UCSD-AML1 (cell line): ENCODE measurements at regions not wholly inside any gene's neighbourhood (a gene's known extent, or its start where the extent isn't known, plus 50 kb on each side); places are given as distances from the start of the nearest gene placed in this dataset.

Experiments used
- DNase-seq: peaks from one replicate; lab custom pipeline; 2025; ENCODE audit not compliant: unreplicated experiment; lab: John Stamatoyannopoulos, UW

DNA sequence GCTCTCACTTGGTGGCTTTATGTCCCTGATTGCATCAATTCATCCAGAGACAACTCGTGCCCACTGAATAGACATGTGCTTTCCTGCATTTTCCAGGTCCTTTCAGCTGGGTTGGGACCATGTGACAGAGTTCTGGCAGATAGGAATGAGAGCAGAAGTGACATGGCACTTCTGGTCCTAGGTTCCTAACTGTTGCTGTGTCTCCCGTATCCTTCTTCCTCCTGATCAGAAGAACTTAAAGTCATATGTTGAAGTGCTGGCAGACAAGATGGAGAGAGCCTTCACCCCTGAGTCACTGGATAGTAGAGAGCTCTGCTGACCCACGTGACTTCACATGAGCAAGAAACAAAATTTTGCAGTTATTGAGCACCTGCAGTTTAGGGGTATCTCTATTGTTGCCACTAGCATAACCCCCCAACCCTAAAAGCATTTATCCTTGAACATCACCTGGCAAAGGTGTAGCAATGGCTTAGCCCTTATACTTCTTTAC, 80.0 kb downstream of the NREP start:
- DNase-seq: no peak

DNA sequence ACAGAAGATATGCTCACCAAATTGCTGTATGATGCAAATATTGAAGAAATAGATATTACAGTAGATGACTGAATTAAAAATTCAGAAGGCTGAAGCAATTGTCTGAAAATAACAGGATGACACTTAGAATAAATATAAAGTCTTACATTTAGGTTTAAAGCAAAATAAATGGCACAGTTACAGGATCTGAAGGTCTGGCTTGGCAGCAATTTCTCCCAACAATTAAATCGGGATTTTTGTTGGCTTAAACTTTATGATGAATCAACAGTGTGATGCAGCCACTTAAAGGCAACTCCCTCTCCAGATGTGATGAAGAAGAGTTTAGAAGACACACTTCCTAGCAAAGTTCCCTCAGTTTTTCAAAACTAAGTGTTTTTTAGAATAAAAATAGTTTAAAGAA, 80.5 kb downstream of the NREP start:
- DNase-seq: no peak

- DNase-seq: no peak
These were observed 81.6 kb downstream of the NREP start for GRCh38 chr5:111675201-111675934.

- DNase-seq: no peak
These were observed 82.9 kb downstream of the NREP start for GRCh38 chr5:111673891-111674626.

GRCh38 chr5:111672099-111672498, 84.9 kb downstream of the NREP start:
- DNase-seq: no peak

DNA sequence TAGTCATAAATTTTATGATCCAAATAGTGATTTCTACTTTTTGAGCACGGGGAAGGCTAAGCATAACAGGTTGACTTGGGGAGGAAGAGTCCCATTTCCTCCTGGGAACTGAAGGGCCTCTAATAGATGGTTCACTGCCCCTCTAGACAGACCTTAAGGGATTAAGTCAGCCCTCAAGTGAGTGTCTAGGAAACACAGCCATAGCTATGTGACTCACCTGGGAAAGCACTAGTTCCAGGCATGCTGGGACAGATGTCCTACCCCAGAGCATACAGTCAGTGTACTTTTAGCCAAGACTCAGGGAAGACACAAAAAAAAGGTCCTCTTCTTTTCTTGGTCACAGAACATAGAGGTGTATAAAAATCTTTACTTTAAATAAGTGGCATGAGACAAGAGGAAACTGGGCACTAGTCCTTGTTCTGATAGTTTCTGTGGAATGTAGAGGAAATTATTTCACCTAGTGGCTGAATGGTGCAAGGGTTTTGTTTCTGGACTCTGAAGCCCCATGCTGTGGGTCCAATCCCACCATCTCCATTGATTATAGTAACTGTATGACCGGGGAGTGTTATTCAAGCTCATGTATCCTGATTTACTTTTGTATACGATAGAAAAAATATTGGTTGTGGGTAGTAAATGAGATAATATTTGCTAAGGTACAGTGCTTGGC, 86.0 kb downstream of the NREP start:
- no peak for DNase-seq

- no peak for DNase-seq
These were observed 88.2 kb downstream of the NREP start for GRCh38 chr5:111668477-111669414.

- no peak for DNase-seq
These were observed 89.8 kb downstream of the NREP start for GRCh38 chr5:111667128-111667736.

- no peak for DNase-seq
These were observed 100.4 kb downstream of the NREP start for GRCh38 chr5:111656580-111656979.

DNA sequence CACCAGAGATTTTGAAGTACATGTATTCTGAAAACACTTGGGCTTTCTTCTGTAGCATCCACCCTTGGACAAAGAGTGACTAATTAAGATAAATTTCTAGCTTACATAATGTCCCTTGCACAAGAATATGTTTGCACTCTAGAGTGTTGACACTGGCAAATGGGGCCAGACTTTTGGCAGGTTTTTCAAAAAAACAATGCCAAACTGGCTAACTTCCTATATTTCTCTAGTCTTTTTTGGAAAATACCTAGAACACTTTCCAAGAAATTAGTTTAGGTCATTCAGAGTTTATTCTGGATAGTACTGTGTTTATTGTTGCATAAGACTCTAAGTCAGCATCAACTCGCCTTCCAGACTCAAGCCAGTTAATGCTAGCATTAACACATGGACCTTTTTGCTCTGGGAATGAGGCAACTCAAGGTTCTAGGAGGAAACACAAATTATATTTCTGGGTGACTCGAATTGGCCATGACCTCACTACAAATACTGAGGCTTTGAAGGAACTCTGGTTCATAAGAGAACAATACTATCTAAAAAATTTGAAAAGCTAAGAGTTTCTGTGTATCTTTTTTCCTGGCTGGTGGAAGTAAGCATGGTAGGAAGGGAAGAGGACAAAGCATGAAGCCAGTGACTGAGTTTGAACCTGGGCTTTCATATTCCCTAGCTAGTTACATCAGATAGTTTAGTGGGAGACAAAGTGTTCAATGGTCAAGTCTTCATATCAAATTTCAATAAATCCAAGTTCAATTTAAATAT, 101.6 kb downstream of the NREP start:
- no peak for DNase-seq

GRCh38 chr5:111653408-111653807, 103.6 kb downstream of the NREP start:
- DNase-seq: no peak

DNA sequence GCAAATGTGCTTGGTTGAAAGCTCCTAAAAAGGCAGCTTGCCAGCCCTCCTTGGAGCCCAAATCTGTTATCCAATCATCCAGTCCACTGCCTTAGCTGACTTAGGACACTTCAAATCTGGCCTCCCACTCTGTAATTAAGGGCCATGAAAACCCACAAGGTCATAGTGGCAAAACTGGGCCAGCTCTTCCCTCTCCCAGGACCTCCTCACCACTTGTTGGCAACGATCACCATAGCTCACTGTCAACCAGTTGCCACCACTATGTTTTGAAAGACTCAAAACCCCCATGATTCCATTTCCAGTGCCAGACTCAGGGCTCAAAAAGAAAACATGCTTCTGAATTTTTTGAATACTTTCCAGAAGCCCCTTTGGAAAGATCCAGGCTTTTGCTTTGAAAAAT, 107.5 kb downstream of the NREP start:
- no peak for DNase-seq

- no peak for DNase-seq
These were observed 111.6 kb downstream of the NREP start for GRCh38 chr5:111645303-111645838.

DNA sequence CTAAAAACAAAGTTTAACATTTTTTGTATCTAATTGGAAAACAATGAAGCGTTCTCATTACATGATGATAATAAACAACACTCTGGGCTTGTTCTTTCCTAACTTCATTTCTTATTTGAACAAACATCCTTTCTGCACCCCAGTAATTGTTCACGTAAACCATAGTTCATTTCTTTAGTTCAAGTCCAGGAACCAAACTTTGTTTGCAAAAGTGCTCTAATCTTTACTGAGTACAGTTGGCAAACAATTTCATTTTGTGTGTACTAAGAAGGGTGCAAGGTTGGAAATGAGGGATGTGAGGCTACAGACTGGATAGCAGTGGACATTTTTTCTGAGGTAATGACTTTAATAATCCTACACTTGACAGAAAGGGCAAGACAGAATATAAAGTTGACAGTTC, 113.5 kb downstream of the NREP start:
- DNase-seq: no peak

- DNase-seq: no peak
These were observed 115.3 kb downstream of the NREP start for GRCh38 chr5:111641533-111642233.

- no peak for DNase-seq
These were observed 117.1 kb downstream of the NREP start for GRCh38 chr5:111639912-111640311.

DNA sequence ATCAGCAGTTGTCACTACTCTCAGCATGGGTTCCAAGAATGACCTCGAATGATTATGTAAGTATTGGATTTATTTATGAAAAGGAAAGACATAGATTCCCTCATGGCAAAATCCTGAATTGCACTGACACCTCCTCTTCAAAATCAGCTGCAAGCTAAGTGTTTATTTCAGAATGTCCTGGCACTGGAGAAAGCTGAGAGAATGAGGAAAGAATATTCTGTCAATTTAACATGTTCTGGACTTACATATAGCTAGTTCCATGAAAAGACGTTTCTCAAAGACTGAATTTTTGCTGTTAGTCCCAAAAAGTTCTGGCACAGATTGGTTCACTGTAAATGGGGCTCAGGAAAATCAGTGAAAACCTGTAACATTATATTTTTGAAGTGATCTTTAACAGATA, 120.3 kb downstream of the NREP start:
- DNase-seq: no peak

DNA sequence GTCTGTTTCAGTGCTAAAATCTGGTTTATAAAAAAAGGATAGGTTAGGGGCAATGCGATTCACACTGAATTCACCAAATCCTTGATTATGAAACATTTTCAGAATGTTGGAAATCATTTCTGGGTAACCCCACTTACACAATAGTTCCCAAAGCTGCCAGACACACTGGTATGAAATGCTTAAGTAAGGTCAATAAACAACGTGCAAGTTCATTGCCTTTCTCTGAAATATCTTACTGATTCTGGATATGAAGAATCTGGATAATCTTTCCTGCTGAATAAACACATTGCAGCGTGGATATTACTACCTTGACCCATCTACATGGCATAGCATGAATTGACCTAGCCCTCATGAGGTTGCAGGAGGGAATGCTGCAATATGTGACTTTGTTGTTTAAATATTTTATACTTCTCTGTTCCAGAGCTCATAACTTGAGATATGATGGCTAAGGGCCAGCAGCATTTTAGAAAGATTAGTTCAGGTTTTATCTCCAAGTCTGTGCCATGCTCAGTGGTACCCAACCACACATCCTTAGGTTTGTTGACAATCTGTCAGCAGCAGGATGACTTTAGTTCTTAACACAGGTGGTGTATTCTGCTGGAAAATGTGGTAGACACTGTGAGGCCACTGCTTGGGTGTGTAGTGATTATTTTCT, 121.0 kb downstream of the NREP start:
- DNase-seq: no peak
